Retina (tissue), 1 donor: ENCODE measurements at regions not wholly inside any gene's neighbourhood (a gene's known extent, or its start where the extent isn't known, plus 50 kb on each side); places are given as distances from the start of the nearest gene placed in this dataset.
"Not testable (repeated sequence)": the region's sequence is repeated elsewhere in the genome, so short reads cannot be mapped to it uniquely, and the experiment has no call there.

Source experiments
- DNase-seq: peaks from one replicate; pipeline ENCODE4 v3.0.0-alpha.2; 2016

GRCh38 chr12:86496595-86496994 lies 240.4 kb upstream of the MGAT4C start:
- no peak for DNase-seq

- no peak for DNase-seq
These were observed 228.3 kb upstream of the MGAT4C start for GRCh38 chr12:86484473-86484872.

- DNase-seq, result no peak
These were observed 217.0 kb upstream of the MGAT4C start for GRCh38 chr12:86473231-86473630.

GRCh38 chr12:86456776-86457175 lies 200.6 kb upstream of the MGAT4C start:
- peak; percentile 6 for DNase-seq

GRCh38 chr12:86456241-86456640 lies 200.1 kb upstream of the MGAT4C start:
- no peak for DNase-seq

- no peak for DNase-seq
These were observed 189.2 kb upstream of the MGAT4C start for GRCh38 chr12:86445356-86445755.

- DNase-seq, result no peak
These were observed 178.9 kb upstream of the MGAT4C start for GRCh38 chr12:86435053-86435452.

GRCh38 chr12:86429824-86430223 lies 173.6 kb upstream of the MGAT4C start:
- DNase-seq, result no peak

GRCh38 chr12:86421333-86421732 lies 165.1 kb upstream of the MGAT4C start:
- DNase-seq, result no peak

GRCh38 chr12:86414201-86414600 lies 158.0 kb upstream of the MGAT4C start:
- no peak for DNase-seq

- DNase-seq, result no peak
These were observed 155.5 kb upstream of the MGAT4C start for GRCh38 chr12:86411710-86412109.

- DNase-seq, result no peak
These were observed 151.5 kb upstream of the MGAT4C start for GRCh38 chr12:86407620-86408208.

GRCh38 chr12:86389949-86390348 lies 133.8 kb upstream of the MGAT4C start:
- DNase-seq, result no peak

- DNase-seq, result no peak
These were observed 131.5 kb upstream of the MGAT4C start for GRCh38 chr12:86387591-86388145.

GRCh38 chr12:86383759-86384158 lies 127.6 kb upstream of the MGAT4C start:
- not testable (repeated sequence) for DNase-seq

GRCh38 chr12:86379337-86379736 lies 123.1 kb upstream of the MGAT4C start:
- no peak for DNase-seq

- DNase-seq, result no peak
These were observed 119.9 kb upstream of the MGAT4C start for GRCh38 chr12:86376052-86376451.

GRCh38 chr12:86373813-86374212 lies 117.6 kb upstream of the MGAT4C start:
- no peak for DNase-seq

GRCh38 chr12:86367137-86367536 lies 110.9 kb upstream of the MGAT4C start:
- DNase-seq, result no peak

- DNase-seq, result no peak
These were observed 93.0 kb upstream of the MGAT4C start for GRCh38 chr12:86349196-86349595.

- DNase-seq, result no peak
These were observed 77.8 kb upstream of the MGAT4C start for GRCh38 chr12:86333955-86334522.

GRCh38 chr12:86331457-86331856 lies 75.3 kb upstream of the MGAT4C start:
- no peak for DNase-seq

- no peak for DNase-seq
These were observed 74.8 kb upstream of the MGAT4C start for GRCh38 chr12:86331012-86331411.

- no peak for DNase-seq
These were observed 56.0 kb upstream of the MGAT4C start for GRCh38 chr12:86312232-86312631.
